Endothelial cell (in vitro differentiated cells): ENCODE measurements at regions not wholly inside any gene's neighbourhood (a gene's known extent, or its start where the extent isn't known, plus 50 kb on each side); places are given as distances from the start of the nearest gene placed in this dataset.

Experiments used
- DNase-seq: peaks from one replicate; pipeline ENCODE4 v3.0.0; 2021; ENCODE audit warnings: low spot score
- H3K27ac Mint-ChIP-seq: one replicate; pipeline ENCODE4 v1.8.0; 2021; ENCODE audit warnings: mixed read lengths, inconsistent platforms; ENCODE audit not compliant: unreplicated experiment
- H3K27me3 Mint-ChIP-seq: one replicate; pipeline ENCODE4 v1.8.0; 2021; ENCODE audit warnings: mild to moderate bottlenecking, moderate library complexity, mixed read lengths, inconsistent platforms; ENCODE audit not compliant: unreplicated experiment
- H3K36me3 Mint-ChIP-seq: one replicate; pipeline ENCODE4 v1.8.0; 2021; ENCODE audit warnings: mild to moderate bottlenecking, low read depth, mixed read lengths, inconsistent platforms; ENCODE audit not compliant: unreplicated experiment
- H3K4me1 Mint-ChIP-seq: one replicate; pipeline ENCODE4 v1.8.0; 2021; ENCODE audit warnings: mild to moderate bottlenecking, mixed read lengths, inconsistent platforms; ENCODE audit not compliant: unreplicated experiment
- H3K4me3 Mint-ChIP-seq: one replicate; pipeline ENCODE4 v1.8.0; 2021; ENCODE audit warnings: mild to moderate bottlenecking, mixed read lengths, inconsistent platforms; ENCODE audit not compliant: unreplicated experiment
- H3K9me3 Mint-ChIP-seq: one replicate; pipeline ENCODE4 v1.8.0; 2021; ENCODE audit warnings: mixed read lengths, inconsistent platforms; ENCODE audit not compliant: unreplicated experiment
- TF ChIP-seq, protein P1 (sequence below): fragments of 200-600 bp; sonication (generic); IDR thresholded peaks from one replicate; pipeline ENCODE4 v1.5.0; 2021; ENCODE audit warnings: antibody characterized with exemption; ENCODE audit not compliant: unreplicated experiment

GRCh38 chr1:79478160-79478559 lies 471.6 kb upstream of the ADGRL4 start:
- H3K36me3 Mint-ChIP-seq = no peaks in the 10 kb centered on the region
- peaks cover 1% of the 10 kb centered on the region for H3K27me3 Mint-ChIP-seq
- DNase-seq = no peak
- no peaks in the 10 kb centered on the region for H3K9me3 Mint-ChIP-seq
- no peaks in the 10 kb centered on the region for H3K4me1 Mint-ChIP-seq
- H3K4me3 Mint-ChIP-seq = no peak overlapping the region
- no peak overlapping the region for H3K27ac Mint-ChIP-seq
- TF ChIP-seq, protein P1, sequence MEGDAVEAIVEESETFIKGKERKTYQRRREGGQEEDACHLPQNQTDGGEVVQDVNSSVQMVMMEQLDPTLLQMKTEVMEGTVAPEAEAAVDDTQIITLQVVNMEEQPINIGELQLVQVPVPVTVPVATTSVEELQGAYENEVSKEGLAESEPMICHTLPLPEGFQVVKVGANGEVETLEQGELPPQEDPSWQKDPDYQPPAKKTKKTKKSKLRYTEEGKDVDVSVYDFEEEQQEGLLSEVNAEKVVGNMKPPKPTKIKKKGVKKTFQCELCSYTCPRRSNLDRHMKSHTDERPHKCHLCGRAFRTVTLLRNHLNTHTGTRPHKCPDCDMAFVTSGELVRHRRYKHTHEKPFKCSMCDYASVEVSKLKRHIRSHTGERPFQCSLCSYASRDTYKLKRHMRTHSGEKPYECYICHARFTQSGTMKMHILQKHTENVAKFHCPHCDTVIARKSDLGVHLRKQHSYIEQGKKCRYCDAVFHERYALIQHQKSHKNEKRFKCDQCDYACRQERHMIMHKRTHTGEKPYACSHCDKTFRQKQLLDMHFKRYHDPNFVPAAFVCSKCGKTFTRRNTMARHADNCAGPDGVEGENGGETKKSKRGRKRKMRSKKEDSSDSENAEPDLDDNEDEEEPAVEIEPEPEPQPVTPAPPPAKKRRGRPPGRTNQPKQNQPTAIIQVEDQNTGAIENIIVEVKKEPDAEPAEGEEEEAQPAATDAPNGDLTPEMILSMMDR = no peak

- Mint-ChIP-seq H3K4me3 (no peak overlapping the region), H3K4me1 (no peaks in the 10 kb centered on the region), H3K36me3 (no peaks in the 10 kb centered on the region), H3K27me3 (no peaks in the 10 kb centered on the region), H3K9me3 (no peaks in the 10 kb centered on the region), H3K27ac (no peak overlapping the region)
- DNase-seq = no peak
- TF ChIP-seq, protein P1 = no peak
Measured at GRCh38 chr1:79472067-79472656, 465.6 kb upstream of the ADGRL4 start.

GRCh38 chr1:79469139-79469538 lies 462.6 kb upstream of the ADGRL4 start:
- Mint-ChIP-seq H3K27me3 (peaks cover 2% of the 10 kb centered on the region), H3K4me1 (no peaks in the 10 kb centered on the region), H3K27ac (no peak overlapping the region), H3K4me3 (no peak overlapping the region), H3K36me3 (no peaks in the 10 kb centered on the region), H3K9me3 (no peaks in the 10 kb centered on the region)
- DNase-seq = no peak
- TF ChIP-seq, protein P1 = no peak

GRCh38 chr1:79460773-79461436 lies 454.4 kb upstream of the ADGRL4 start:
- H3K36me3 Mint-ChIP-seq = no peaks in the 10 kb centered on the region
- no peaks in the 10 kb centered on the region for H3K9me3 Mint-ChIP-seq
- DNase-seq = no peak
- H3K27me3 Mint-ChIP-seq = peaks cover 2% of the 10 kb centered on the region
- no peak overlapping the region for H3K4me3 Mint-ChIP-seq
- no peaks in the 10 kb centered on the region for H3K4me1 Mint-ChIP-seq
- TF ChIP-seq, protein P1 = no peak
- H3K27ac Mint-ChIP-seq = no peak overlapping the region

DNA sequence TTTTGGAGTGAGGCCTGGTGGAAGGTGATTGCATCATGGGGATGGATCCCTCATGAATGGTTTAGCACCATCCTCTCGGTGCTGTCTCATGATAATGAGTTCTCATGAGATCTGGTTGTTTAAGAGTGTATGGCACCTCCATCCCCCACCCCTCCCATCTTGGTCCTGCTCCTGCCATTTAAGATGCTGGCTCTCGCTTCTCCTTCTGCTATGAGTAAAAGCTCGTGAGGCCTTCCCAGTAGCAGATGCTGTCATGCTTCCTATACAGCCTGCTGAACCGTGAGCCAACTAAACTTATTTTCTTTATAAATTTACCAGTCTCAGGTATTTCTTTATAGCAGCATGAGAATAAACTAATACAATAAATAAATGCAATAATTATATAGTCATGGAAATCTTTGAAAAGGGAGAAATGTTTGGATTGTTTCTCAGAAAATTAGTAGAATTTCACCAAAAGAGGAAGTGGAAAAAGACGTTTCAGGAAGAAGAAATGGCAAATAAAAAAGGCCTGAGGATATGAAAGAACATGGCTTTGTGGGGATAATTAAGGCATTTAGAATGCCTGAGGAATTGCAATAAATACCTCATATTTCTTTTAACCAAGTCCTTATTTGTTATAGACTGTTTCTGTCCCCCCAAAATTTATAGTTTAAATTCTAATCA lies 451.2 kb upstream of the ADGRL4 start:
- DNase-seq = no peak
- no peak overlapping the region for H3K4me3 Mint-ChIP-seq
- no peaks in the 10 kb centered on the region for H3K9me3 Mint-ChIP-seq
- no peaks in the 10 kb centered on the region for H3K36me3 Mint-ChIP-seq
- no peaks in the 10 kb centered on the region for H3K4me1 Mint-ChIP-seq
- no peaks in the 10 kb centered on the region for H3K27me3 Mint-ChIP-seq
- TF ChIP-seq, protein P1 = no peak
- H3K27ac Mint-ChIP-seq = no peak overlapping the region
